ENCODE measurements at regions not wholly inside any gene's neighbourhood (a gene's known extent, or its start where the extent isn't known, plus 50 kb on each side); places are given as distances from the start of the nearest gene placed in this dataset.
"Not testable (repeated sequence)": the region's sequence is repeated elsewhere in the genome, so short reads cannot be mapped to it uniquely, and the experiment has no call there.

- no peak for DNase-seq (ENCODE audit: low spot score)
Observed at GRCh38 chr10:131580674-131581073, 269.2 kb upstream of the TCERG1L start.

- not testable (repeated sequence) for DNase-seq (ENCODE audit: low spot score)
Observed at GRCh38 chr10:131581547-131581946, 270.0 kb upstream of the TCERG1L start.

- no peak for DNase-seq (ENCODE audit: low spot score)
Observed at GRCh38 chr10:131584287-131584686, 272.8 kb upstream of the TCERG1L start.

- DNase-seq (ENCODE audit: low spot score) = no peak
Observed at GRCh38 chr10:131585761-131586160, 274.2 kb upstream of the TCERG1L start.

GRCh38 chr10:131586958-131587357, 275.4 kb upstream of the TCERG1L start:
- DNase-seq (ENCODE audit: low spot score) = no peak

- DNase-seq (ENCODE audit: low spot score) = no peak
Observed at GRCh38 chr10:131587976-131588680, 276.6 kb upstream of the TCERG1L start.

GRCh38 chr10:131588704-131589220, 277.2 kb upstream of the TCERG1L start:
- no peak for DNase-seq (ENCODE audit: low spot score)

- no peak for DNase-seq (ENCODE audit: low spot score)
Observed at GRCh38 chr10:131590567-131590966, 279.0 kb upstream of the TCERG1L start.

- no peak for DNase-seq (ENCODE audit: low spot score)
Observed at GRCh38 chr10:131591936-131592335, 280.4 kb upstream of the TCERG1L start.

GRCh38 chr10:131609176-131609575, 291.6 kb upstream of the PPP2R2D start:
- DNase-seq (ENCODE audit: low spot score) = no peak

GRCh38 chr10:131615150-131615549, 285.7 kb upstream of the PPP2R2D start:
- no peak for DNase-seq (ENCODE audit: low spot score)

- DNase-seq (ENCODE audit: low spot score) = no peak
Observed at GRCh38 chr10:131616040-131616439, 284.8 kb upstream of the PPP2R2D start.

GRCh38 chr10:131617113-131617858, 283.5 kb upstream of the PPP2R2D start:
- DNase-seq (ENCODE audit: low spot score) = peak; percentile 79

GRCh38 chr10:131618587-131619267, 282.1 kb upstream of the PPP2R2D start:
- peak; percentile 39 for DNase-seq (ENCODE audit: low spot score)

GRCh38 chr10:131620314-131620713, 280.5 kb upstream of the PPP2R2D start:
- no peak for DNase-seq (ENCODE audit: low spot score)

- no peak for DNase-seq (ENCODE audit: low spot score)
Observed at GRCh38 chr10:131620904-131621303, 279.9 kb upstream of the PPP2R2D start.

- no peak for DNase-seq (ENCODE audit: low spot score)
Observed at GRCh38 chr10:131621784-131622624, 278.8 kb upstream of the PPP2R2D start.

- peak; percentile 41 for DNase-seq (ENCODE audit: low spot score)
Observed at GRCh38 chr10:131625041-131625440, 275.8 kb upstream of the PPP2R2D start.

- DNase-seq (ENCODE audit: low spot score) = no peak
Observed at GRCh38 chr10:131626274-131626673, 274.5 kb upstream of the PPP2R2D start.

GRCh38 chr10:131629026-131629770, 271.6 kb upstream of the PPP2R2D start:
- DNase-seq (ENCODE audit: low spot score) = no peak

- DNase-seq (ENCODE audit: low spot score) = no peak
Observed at GRCh38 chr10:131630772-131631258, 270.0 kb upstream of the PPP2R2D start.

Measured in iPS-NIHi11 (cell line).